Transverse colon (tissue), 4 donors: ENCODE measurements at regions not wholly inside any gene's neighbourhood (a gene's known extent, or its start where the extent isn't known, plus 50 kb on each side); places are given as distances from the start of the nearest gene placed in this dataset.

ENCODE experiments used
- DNase-seq: peaks from one replicate; pipeline ENCODE4 v3.0.0-alpha.2; 2019
- H3K27ac ChIP-seq, 4 donors: fragments of 200-600 bp; sonication (generic); 2 replicates each; pipeline ENCODE4 v1.5.1; 2016 to 2018; ENCODE audit warnings: inconsistent platforms in 4 of 4
- H3K27me3 ChIP-seq: fragments of 200-600 bp; sonication (generic); 2 replicates; pipeline ENCODE4 v1.5.1; 2017; ENCODE audit warnings: inconsistent platforms
- H3K36me3 ChIP-seq, 4 donors: fragments of 200-600 bp; sonication (generic); 2 replicates each; pipeline ENCODE4 v1.5.1; 2017 to 2019; ENCODE audit warnings: inconsistent platforms in 4 of 4
- H3K4me1 ChIP-seq, 4 donors: fragments of 200-600 bp; sonication (generic); 2 replicates each; pipeline ENCODE4 v1.5.1; 2017 to 2020; ENCODE audit warnings: inconsistent platforms in 4 of 4
- H3K4me3 ChIP-seq, 4 donors: fragments of 200-600 bp; sonication (generic); 1 replicate in 1 of 4; 2 replicates in 3 of 4; pipeline versions ENCODE4 v1.5.1 to v1.6.1; 2017 to 2019; ENCODE audit warnings: inconsistent platforms in 4 of 4
- H3K9me3 ChIP-seq, 2 donors: fragments of 200-600 bp; sonication (generic); 2 replicates each; pipeline ENCODE4 v1.5.1; 2017 to 2019; ENCODE audit warnings: inconsistent platforms in 2 of 2
- CTCF ChIP-seq, 5 experiments: fragments of 200-600 bp in 3 of 5; fragments of 450-650 bp in 2 of 5; sonication (generic) in 3 of 5; IDR thresholded peaks; 1 replicate in 2 of 5; 2 replicates in 3 of 5; pipeline ENCODE4 v1.5.1; 2016 to 2017; ENCODE audit warnings: antibody characterized with exemption in 5 of 5, inconsistent platforms in 3 of 5, mild to moderate bottlenecking in 2 of 5, moderate library complexity in 1 of 5
- EP300 ChIP-seq: sonication (generic); formaldehyde crosslinking; IDR thresholded peaks from one replicate; pipeline ENCODE4 v1.6.1; 2017; ENCODE audit warnings: antibody characterized with exemption, low read depth
- POLR2A ChIP-seq: fragments of 450-650 bp; IDR thresholded peaks from one replicate; pipeline ENCODE4 v1.6.1; 2016; ENCODE audit warnings: antibody characterized with exemption, mild to moderate bottlenecking, moderate library complexity
- POLR2AphosphoS5 ChIP-seq, 3 donors: sonication (generic); formaldehyde crosslinking; IDR thresholded peaks; one replicate each; pipeline ENCODE4 v1.6.1; 2016; ENCODE audit warnings: antibody characterized with exemption in 3 of 3
- WGBS, 2 donors: methylation state at CpG; one replicate each; pipeline ENCODE4 v1.1.5; 2018; ENCODE audit warnings: low coverage in 1 of 2; 5-methylcytosine and 5-hydroxymethylcytosine counted together
- in situ Hi-C, 4 donors: fragments of 200-750 bp; cut with MboI; loops; one replicate each; pipeline versions ENCODE4 v1.15.0 to v1.15.1; 2017; ENCODE audit warnings: low sequenced_read_pairs in 3 of 4, low pct_ligation_motif_present in 1 of 4, low pct_unique_long_range_greater_than_20kb in 1 of 4
- intact Hi-C: fragments of 100-400 bp; cut with DNase I; formaldehyde crosslinking; loops from one replicate; pipeline ENCODE4 v1.15.1; 2023; ENCODE audit warnings: low total_unique reads

- WGBS, 2 donors, result 92% methylated on average over 3 of the region's 3 CpGs; no CpG with 5 or more reads in 1 of the 2 donors
- Histone ChIP-seq H3K4me3 (no peak overlapping the region), H3K4me1 (peaks cover 0 to 19% (median 4%) of the 10 kb centered on the region in 4 donors), H3K36me3 (no peaks in the 10 kb centered on the region), H3K9me3 (no peaks in the 10 kb centered on the region), H3K27me3 (no peaks in the 10 kb centered on the region), H3K27ac (no peak overlapping the region)
- intact Hi-C loops (no loop called here), in situ Hi-C loops (no loop called here)
- no peak for DNase-seq
- TF ChIP-seq CTCF (IDR thresholded peaks at IDR 0.05) (no peak), POLR2A (no peak)
These were observed 70.2 kb upstream of the EGLN3 start for GRCh38 chr14:34021096-34021495.

DNA sequence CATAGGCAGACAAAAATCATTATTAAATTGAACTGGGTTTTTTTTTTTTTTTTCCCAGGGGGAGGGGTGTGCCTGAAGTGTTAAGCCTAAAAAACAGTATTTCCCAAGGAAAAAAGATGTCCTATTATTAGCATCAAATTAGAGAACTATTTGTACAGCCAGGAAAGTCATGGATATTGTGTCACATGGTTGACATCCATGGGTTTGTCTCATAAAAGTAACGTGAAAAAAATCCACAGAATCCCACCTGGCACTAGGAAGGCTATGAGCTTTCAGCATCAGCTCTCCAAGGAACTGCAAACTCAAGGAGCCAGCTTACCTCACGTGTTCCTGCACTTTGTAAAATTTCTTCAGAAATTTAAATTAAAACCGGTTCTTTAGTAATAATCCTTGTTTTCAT is 69.1 kb upstream of the EGLN3 start:
- TF ChIP-seq POLR2A (no peak), POLR2AphosphoS5 (IDR thresholded peaks at IDR 0.05) (no peak)
- intact Hi-C loops, result no loop called here
- Histone ChIP-seq H3K4me1 (peaks cover 0 to 19% (median 4%) of the 10 kb centered on the region in 4 donors), H3K9me3 (no peaks in the 10 kb centered on the region), H3K27ac (no peak overlapping the region), H3K27me3 (no peaks in the 10 kb centered on the region), H3K36me3 (no peaks in the 10 kb centered on the region), H3K4me3 (no peak overlapping the region)
- WGBS, 2 donors, result 76 to 80% methylated on average over 3 of the region's 3 CpGs
- in situ Hi-C loops, result no loop called here
- DNase-seq, result no peak

GRCh38 chr14:34018564-34019244 is 67.8 kb upstream of the EGLN3 start:
- no peak overlapping the region for H3K4me3 ChIP-seq
- peak overlapping the region in 1 of 4 donors; percentile 39 for H3K27ac ChIP-seq
- peaks cover 0 to 19% (median 3%) of the 10 kb centered on the region in 4 donors for H3K4me1 ChIP-seq
- H3K27me3 ChIP-seq, result no peaks in the 10 kb centered on the region
- DNase-seq, result no peak
- H3K9me3 ChIP-seq, result no peaks in the 10 kb centered on the region
- H3K36me3 ChIP-seq, result no peaks in the 10 kb centered on the region
- WGBS, 2 donors, result 53 to 65% methylated on average over 8 to 17 of the region's 17 CpGs
- intact Hi-C loops, result no loop called here
- no peak for TF ChIP-seq POLR2A
- TF ChIP-seq CTCF (IDR thresholded peaks at IDR 0.05), result no peak
- TF ChIP-seq EP300, result no peak
- no peak for TF ChIP-seq POLR2AphosphoS5 (IDR thresholded peaks at IDR 0.05)
- in situ Hi-C loops, result no loop called here

- 62 to 79% methylated on average over 5 of the region's 5 CpGs for WGBS, 2 donors
- in situ Hi-C loops, result no loop called here
- no peak for TF ChIP-seq POLR2AphosphoS5 (IDR thresholded peaks at IDR 0.05)
- TF ChIP-seq EP300, result no peak
- peak overlapping the region in 1 of 4 donors; percentile 39 for H3K27ac ChIP-seq
- H3K4me3 ChIP-seq, result no peak overlapping the region
- DNase-seq, result no peak
- H3K36me3 ChIP-seq, result no peaks in the 10 kb centered on the region
- intact Hi-C loops, result no loop called here
- no peaks in the 10 kb centered on the region for H3K27me3 ChIP-seq
- no peaks in the 10 kb centered on the region for H3K9me3 ChIP-seq
- H3K4me1 ChIP-seq, result peaks cover 0 to 14% (median 3%) of the 10 kb centered on the region in 4 donors
These were observed 67.3 kb upstream of the EGLN3 start for GRCh38 chr14:34018125-34018524.

- Histone ChIP-seq H3K4me3 (no peak overlapping the region), H3K36me3 (no peaks in the 10 kb centered on the region), H3K9me3 (no peaks in the 10 kb centered on the region), H3K27ac (no peak overlapping the region), H3K4me1 (no peaks in the 10 kb centered on the region), H3K27me3 (no peaks in the 10 kb centered on the region)
- DNase-seq, result no peak
- in situ Hi-C loops, result no loop called here
- intact Hi-C loops, result no loop called here
- WGBS, 2 donors, result 91 to 96% methylated on average over 2 of the region's 2 CpGs
- no peak for TF ChIP-seq POLR2AphosphoS5 (IDR thresholded peaks at IDR 0.05)
- no peak for TF ChIP-seq EP300
- no peak for TF ChIP-seq POLR2A
- no peak for TF ChIP-seq CTCF (IDR thresholded peaks at IDR 0.05)
These were observed 64.5 kb upstream of the EGLN3 start for GRCh38 chr14:34015383-34015782.
